GM19043 (cell line): ENCODE measurements at regions not wholly inside any gene's neighbourhood (a gene's known extent, or its start where the extent isn't known, plus 50 kb on each side); places are given as distances from the start of the nearest gene placed in this dataset.

ENCODE experiments used
- ATAC-seq: cut with Tn5 transposase; IDR thresholded peaks from one replicate; pipeline ENCODE4 v1.9.1; 2021; ENCODE audit warnings: low read depth; ENCODE audit not compliant: unreplicated experiment

DNA sequence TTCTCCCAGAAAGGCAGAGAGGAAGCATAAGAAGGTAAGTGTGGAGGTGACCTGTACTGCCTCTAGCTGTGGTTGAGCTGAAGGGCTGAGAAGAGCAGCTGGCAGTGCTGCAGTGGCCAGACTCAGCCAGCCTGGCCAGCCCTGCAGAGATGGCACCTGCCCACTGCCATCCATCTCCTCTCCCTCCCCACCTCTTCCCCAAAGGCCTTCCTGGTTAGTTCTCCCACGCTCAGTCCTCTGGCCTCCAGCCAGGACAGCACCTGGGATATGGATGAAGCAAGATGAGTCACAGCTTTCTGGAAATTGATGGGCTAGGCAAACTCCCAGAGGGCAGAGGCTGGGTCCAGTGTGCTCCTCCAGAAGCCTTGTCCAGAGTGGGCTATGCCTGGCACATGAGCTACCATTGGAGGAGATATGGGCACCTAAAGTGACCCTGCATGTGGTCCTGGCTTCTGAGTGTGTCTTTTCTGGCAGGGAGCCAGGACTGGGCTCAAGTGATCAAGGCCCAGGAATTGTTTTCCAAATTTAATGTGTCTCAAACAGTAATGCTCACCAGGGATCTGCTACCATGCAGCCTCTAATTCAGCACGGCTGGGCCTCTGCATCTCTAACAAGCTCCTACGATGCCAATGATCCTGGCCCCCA lies 81.0 kb upstream of the CACUL1 start:
- ATAC-seq: no peak

DNA sequence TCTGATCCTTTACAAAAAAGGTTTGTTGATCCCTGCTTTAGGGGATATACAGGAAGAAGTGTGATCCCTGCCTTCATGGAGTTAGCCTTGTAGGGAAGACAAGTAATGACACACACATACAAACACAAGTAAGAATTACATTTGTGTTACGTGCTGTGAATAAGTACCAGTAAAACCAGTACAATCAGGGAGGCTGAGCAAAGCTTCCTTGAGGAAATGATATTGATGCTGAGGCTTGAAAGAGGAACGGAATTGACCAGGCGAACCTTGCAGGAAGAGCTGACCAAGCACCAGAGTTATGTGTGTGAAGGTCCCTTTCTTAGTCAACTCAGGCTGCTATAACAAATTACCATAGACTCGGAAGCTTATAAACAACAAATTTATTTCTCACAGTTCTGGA lies 83.6 kb upstream of the CACUL1 start:
- no peak for ATAC-seq

DNA sequence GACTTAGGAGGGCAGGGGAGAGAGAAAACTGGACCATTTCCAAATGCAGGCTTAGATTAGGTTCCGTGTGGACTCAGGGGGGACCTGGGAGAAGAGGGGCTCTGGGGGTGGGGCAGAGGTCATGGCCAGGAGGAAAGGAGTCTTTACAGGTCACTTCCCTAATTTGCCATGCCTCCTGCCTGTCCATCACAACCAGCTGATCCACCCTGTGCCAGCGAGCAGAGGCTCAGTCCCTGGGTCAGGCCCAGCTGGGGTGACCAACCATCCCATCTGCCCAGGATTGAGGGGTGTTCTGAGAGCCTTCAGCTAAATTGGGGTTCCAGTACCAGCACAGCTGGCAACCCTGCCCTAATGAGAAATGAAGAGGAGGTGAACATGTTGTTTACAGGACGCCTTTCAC lies 84.6 kb upstream of the CACUL1 start:
- no peak for ATAC-seq

DNA sequence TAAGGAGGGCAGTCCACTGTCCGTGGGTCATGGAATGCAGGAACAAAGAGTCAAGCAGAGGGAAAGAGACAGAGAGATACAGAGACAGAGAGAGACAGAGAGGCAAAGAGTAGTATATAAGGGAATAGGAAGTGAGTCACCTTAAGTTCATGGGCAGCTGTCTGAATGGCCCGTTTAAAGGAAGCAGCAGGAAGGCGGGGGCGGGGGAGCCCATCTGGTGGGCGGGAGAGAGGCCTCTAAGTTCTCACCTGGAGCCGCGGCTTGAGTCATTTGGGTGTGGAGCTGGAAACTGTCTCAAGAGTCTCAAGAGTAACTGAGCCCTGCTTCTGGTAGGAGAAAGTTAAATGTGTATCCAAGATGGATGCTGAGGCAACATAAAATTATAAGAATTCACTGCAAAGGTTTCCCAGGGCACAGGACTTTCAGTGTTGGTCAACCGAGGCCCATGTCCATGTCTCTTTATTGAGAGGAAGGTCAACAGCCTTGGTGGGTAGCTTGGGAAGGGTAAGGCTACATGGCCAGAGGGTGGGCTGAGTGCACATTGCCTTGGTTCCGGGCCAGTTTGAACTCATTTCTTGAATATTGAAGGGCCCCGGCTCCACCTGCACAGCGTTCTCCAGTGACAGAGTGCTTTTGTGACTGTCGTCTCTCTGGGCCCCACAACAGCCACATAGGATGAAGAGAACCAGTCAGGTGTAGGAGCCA lies 85.5 kb upstream of the CACUL1 start:
- ATAC-seq: no peak

DNA sequence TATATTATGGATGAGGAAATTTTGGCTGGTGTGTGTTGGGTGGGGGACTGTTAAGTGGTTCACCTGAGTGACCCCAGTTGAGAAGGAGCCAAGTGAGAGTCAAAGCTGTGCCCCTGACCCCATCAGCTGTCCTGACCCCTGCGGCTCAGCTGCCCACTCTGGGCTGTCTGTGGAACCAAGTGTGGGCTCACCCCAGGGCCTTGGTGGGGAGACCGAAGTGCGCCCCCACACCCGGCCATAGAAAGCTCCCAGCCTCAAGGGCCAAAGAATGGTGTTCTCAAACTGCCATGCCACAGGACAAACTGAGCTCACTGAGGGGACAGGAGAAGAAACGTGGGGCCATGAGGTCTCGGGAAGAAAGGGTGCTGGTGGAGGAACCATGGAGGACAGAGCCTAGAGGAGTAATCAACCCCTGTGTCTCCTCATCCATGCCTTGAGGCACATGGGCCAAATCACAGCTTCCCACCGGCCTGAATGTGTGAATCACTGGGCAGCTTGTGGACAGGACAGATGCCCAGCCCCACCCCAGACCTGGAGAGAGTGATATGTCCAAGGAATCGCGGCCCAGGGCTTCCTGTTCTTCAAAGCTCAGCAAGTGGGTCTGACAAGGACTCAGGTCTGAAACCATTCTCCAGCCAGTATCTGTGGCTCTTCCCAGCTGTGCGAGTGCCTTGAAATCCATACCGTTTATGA lies 86.2 kb upstream of the CACUL1 start:
- no peak for ATAC-seq

DNA sequence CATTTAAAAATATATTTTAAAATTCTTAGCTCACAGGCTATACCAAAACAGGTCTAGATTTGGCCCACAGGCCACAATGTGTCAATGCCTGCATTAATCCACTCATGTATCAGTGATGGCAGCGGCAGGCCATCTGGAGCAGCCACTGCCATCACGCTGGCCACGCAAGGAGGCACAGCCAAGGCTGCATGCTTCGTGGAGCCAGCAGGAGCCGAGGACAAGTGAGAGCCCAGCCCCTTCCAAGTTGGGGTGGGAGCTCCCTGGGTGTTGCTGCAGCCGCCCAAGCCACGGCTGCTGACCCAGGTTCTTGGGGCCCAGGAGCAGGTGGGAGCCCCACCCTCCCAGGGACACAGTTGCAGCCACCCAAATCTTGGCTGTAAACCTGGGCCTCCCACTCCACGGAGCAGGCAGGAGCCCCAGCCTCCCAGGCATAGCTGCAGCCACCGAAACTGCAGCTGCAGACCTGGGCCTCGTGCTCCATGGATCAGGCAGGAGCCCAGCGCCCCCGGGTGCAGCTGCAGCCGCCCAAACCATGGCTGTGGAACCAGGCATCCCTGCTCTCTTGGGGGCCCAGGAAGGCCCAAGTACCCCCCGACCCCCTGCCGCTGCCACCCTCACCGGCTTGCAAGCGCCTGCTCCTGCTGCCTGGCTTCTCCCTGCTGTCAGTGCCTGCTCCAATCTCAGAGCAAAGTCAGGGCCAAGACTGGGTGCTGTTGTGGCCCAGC lies 87.3 kb upstream of the CACUL1 start:
- no peak for ATAC-seq

DNA sequence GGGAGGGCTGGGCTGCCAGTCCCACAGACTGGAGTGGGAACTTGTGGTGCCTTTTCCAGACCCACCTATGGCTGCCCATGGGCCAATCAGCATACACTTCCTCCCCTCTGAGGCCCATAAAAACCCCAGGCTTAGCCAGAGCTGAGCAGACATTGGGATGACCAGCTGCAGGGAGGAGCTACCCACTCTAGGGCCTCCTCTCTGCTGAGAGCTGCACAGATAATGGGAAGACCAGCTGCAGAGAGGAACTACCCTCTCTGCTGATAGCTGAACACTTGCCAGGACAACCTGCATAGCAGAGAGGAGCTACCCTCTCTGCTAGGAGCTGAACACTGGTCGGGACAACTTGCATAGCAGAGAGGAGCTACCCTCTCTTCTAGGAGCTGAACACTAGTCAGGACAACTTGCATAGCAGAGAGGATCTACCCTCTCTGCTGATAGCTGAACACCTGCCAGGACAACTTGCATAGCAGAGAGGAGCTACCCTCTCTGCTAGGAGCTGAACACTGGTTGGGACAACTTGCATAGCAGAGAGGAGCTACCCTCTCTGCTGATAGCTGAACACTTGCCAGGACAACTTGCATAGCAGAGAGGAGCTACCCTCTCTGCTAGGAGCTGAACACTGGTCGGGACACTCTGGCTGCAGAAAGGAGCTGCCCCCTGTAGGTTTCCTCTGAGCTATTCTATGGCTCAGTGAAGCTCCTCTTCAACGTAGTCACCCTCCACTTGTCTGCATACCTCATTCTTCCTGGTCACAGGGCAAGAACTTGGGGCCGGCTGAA lies 88.3 kb upstream of the CACUL1 start:
- no peak for ATAC-seq

DNA sequence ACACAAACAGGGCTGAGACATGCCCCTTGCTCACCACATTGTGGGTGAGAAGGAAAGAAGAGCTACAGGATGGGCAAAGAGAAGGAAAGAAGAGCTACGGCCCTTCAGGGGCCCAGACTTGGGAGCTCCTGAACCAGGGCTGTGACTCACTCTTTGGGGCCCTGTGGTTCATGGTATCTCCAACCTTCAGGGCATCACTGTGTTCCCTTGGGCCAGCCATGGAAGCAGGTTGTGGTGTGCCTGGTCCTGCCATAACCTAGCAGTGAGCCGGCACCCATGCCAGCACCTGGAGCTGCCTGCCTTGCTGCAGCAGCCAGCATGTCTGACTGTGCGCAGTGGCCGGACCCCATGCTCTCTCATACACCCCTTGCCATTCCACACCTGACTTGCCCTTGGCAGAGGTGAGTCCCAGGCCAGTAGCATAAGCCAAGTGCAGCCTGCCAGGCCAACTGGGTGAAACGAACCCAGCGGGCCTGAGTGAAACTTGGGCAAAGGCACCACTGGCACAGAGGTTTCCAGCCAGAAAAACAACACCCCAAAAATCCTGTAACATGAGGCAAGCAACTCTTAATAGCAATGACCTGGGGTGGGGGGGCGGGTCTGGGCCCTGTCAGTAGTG lies 89.0 kb upstream of the CACUL1 start:
- ATAC-seq: no peak

DNA sequence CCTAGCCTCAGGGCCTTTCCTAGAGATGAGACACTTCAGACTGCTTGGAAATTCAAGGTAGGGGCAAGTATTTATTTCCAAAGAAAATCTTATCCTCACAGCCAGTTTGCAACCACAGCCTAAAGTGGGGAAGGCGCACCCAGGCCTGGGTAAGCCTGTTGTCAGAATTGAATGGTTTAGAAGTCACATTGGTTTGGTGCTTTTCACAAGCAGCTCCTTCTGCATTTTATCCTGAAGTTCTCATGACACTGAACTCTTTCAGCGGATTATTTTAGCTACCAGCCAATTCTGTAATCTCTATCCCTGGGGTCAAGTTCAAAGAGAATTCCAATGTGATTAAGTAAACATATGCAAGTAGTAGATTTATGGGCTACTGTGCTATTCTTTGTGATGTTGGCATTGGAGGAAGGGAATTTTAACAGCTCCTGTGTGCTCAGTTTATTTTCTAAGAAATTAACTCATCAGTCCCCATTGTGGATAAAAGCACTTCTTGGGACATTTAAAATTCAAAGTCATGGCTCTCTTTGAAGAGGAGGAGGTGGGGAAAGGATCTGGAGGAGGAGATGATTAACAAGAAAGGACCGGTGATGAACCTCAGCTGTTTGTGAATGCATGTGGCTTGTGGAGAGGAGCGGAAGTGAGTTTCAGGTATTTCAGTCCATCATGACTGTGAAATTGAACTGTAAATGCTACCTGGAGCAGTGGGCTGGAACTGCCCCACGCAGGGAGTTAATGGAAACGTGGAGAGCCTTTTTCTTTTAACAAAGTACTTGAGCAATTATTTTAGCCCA lies 90.2 kb upstream of the CACUL1 start:
- no peak for ATAC-seq

DNA sequence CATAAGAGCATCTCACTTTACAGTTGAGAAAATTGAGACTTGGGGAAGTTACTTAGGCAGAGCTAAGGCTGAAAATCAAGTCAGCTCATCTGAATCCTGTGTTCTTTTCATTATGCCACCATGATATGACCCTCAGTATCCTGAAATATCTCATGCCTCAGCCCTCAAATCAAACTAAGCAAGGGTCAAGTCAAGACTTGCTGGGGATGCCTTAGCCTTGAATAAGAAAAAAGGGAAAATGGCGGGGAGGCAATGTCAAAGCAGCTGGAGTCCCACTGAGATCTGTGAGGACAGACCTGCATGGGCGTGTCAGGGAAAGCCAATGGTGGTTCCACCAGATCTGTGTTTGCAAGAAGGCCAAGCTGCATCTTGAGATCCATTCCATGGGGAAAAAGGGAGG lies 91.0 kb upstream of the CACUL1 start:
- ATAC-seq: no peak

DNA sequence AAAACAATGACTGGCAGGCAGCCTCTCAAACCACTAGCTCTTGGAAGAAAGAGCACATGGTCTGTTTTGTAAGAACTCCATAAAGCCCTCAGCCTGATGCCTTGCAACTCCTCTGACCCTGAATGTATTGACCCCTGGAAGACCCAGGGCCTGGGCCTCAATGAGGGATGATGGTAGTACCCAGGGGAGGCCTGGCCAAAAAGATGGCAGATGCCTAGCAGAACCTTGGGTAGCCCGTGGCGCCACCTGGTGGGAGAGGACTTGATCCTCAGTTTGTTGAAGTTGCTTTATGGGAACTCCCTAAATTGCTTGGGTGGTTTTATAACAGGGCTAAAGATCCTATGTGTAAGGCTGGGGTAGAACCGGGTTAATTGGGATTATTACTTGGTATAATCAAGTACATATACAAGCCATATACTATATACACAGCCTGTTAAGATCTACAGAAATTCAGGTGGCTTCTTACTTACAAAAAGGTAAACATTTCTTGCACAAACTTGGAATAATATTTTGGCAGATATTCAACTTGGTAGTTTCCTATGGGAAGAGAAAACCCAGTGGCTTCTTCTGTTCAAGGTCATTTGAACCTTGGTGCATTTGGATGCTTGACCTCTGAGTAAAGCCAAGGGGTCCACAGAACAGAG lies 95.8 kb upstream of the CACUL1 start:
- no peak for ATAC-seq

DNA sequence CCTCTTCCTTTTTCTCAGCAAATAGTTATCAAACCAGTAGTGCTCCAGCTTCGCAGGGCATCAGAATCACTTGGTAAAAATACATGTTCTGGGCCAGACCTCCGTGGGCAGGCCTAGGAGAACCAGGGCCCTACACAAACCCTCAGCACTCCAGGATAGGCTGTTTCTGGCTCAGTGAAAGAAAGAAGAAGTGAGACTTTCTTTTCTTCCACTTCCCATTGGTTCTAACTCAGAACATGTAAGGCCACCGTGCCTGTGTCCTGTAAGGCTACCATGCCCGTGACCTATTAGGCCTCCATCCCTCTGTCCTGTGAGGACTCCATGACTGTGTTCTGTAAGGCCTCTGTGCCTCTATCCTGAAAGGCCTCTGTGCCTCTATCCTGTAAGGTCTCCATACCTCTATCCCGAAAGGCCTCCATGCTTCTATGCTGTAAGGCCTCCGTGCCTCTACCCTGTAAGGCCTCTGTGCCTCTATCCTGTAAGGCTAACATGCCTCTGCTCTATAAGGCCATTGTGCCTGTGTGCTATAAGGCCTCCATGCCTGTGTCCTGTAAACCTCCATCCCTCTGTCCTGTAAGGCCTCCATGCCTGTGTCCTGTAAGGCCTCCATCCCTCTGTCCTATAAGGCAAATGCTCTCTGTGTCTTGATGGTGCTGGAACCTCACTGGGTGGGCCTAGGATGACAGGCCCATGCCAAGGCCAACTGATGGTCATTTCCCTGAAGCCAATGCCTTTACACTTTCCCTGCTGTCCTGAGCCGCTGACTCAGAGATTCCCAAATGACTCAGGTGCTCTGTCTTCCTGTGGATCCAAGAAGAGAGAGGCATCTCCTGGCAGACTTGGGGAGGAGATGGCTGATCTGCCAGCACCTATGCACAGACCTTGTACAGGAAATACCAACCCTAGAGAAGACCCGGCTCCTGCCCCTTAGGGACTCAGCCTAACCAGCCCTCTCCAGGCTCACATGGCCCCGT lies 96.6 kb upstream of the CACUL1 start:
- peak; percentile 68 for ATAC-seq

DNA sequence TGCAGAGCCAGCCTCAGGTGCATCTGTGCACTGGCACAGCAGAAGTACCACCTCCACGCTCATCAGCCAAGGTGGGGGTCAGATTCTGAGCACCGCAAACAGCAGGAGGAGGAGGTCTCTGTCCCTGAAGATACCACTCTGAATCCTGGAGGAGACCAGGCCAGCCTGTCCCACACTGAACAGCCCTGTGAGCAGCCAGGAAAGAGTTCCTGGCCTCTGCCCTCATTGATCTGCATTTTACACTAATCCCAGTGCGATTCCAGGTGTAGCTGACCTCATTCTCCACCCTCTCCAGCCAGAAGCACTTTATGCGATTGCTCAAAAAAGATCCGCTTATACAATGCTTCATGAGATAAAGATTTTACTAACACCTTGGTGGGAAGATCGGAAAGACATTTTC lies 99.1 kb upstream of the CACUL1 start:
- ATAC-seq: no peak

DNA sequence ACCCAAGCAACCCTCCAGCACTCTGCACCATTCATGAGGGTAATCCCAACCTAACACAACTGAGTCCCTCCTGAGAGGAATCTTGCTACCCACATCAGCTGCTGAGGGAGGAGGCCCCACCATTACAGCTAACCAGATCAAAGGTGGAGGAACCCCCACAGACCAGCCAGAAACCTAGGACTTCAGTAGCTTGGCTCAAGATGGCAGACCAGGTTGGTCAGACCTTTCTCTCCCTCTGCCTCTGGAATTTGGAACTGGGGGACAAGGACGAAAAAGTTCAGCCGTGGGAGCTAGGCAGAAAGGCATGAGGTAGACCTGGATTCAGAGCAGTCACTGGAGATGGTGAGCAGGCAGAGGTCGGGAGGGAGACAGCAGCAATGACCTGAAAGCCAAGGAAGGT lies 101.3 kb upstream of the CACUL1 start:
- ATAC-seq: no peak

DNA sequence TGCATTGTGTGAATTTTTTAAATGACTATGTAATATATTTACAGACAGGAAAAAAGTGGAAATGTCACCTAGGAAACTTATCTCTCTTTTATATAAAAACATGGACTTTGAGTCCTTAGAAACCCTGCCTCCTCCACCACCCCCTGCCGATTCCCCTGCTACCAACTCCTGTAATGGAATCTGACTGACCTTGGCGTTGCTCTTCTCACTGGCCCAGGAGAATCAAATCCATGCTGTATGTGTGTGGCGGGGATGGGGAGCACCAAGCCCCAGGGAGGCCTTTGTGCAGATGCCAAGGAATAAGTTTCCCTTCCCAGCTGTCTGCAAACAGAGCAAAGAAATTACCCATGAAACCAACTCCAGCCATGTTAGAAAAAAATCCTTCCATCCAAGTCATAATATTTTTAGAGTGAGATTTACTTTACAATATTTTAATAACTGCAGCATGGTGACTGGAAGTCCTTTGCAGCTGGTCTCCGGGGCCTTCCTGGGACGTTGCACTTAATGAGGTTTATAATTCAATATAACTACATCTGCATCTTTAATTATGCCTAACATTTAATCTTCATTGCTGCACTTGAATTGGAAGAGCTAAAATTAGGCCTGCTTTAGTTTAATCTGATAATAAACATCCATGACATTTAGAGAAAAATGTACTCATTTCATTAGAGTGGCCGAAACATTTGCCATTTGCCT lies 111.4 kb upstream of the CACUL1 start:
- no peak for ATAC-seq

DNA sequence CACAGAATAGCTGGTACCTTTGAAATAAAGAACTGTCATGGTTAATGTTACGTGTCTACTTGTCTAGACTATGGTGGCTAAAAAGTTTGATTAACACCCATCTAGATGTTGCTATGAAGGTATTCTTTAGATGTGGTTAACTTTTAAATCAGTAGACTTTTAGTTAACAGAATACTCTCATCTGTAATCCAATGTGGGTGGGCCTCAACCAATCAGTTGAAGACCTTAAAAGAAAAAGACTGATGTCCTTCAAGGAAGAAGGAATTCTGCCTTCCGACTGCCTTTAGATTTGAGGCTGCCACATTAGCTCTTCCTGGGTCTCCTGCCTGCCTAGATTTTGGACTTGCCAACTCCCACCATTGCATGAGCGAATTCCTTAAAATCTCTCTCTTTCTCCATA lies 113.0 kb upstream of the CACUL1 start:
- no peak for ATAC-seq

DNA sequence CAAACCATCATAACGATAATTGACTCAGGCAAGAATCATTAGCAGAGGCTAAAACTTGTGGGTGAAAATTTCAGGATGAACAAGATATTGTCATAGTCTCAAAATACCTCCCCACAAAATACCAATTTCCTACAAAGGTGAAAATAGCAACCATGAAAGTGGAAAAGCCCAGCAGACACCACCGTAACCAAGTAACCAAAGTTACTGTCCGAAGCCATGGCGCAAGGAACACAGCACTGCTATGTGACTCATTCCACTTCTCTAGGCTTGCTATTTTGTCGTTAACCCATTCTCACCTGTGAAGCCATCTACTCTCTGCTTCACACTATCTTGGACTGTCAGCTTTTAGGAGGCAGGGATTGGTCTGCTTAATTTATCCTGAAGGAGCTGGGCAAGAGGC lies 113.8 kb upstream of the CACUL1 start:
- no peak for ATAC-seq
